ENCODE measurements at regions not wholly inside any gene's neighbourhood (a gene's known extent, or its start where the extent isn't known, plus 50 kb on each side); places are given as distances from the start of the nearest gene placed in this dataset.
"Not testable (repeated sequence)": the region's sequence is repeated elsewhere in the genome, so short reads cannot be mapped to it uniquely, and the experiment has no call there.

DNA sequence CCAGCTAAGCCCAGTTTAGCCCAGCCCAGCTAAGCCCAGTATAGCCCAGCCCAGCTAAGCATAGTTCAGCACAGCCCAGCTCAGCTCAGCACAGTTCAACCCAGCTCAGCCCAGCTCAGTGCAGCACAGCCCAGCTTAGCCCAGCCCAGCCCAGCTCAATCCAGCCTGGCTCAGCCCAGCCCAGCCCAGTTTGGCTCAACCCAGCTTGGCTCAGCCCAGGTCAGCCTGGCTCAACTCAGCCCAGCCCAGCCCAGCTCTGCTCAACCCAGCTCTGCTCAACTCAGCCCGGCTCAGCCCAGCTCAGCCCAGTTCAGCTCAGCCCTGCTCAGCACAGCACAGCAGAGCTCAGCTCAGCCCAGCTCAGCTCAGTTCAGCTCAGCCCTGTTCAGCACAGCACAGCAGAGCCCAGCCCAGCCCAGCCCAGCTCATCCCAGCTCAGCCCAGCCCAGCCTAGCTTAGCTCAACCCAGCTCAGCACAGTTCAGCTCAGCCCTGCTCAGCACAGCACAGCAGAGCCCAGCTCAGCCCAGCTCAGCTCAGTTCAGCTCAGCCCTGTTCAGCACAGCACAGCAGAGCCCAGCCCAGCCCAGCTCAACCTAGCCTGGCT is 330.9 kb downstream of the TMEM121 start:
- Histone ChIP-seq H3K27me3 (no peaks in the 10 kb centered on the region), H3K9me3 (no peaks in the 10 kb centered on the region), H3K36me3 (no peaks in the 10 kb centered on the region), H3K27ac (no peak overlapping the region), H3K4me1 (no peaks in the 10 kb centered on the region), H3K4me3 (no peak overlapping the region)
- DNase-seq (peak in 2 of 6 donors; percentile 56 to 59), FAIRE-seq (no peak), ATAC-seq (no peak)
- WGBS, 2 donors = 78 to 89% methylated on average over 1 of the region's 1 CpG
- TF ChIP-seq, protein P1, sequence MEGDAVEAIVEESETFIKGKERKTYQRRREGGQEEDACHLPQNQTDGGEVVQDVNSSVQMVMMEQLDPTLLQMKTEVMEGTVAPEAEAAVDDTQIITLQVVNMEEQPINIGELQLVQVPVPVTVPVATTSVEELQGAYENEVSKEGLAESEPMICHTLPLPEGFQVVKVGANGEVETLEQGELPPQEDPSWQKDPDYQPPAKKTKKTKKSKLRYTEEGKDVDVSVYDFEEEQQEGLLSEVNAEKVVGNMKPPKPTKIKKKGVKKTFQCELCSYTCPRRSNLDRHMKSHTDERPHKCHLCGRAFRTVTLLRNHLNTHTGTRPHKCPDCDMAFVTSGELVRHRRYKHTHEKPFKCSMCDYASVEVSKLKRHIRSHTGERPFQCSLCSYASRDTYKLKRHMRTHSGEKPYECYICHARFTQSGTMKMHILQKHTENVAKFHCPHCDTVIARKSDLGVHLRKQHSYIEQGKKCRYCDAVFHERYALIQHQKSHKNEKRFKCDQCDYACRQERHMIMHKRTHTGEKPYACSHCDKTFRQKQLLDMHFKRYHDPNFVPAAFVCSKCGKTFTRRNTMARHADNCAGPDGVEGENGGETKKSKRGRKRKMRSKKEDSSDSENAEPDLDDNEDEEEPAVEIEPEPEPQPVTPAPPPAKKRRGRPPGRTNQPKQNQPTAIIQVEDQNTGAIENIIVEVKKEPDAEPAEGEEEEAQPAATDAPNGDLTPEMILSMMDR (IDR thresholded peaks at IDR 0.05) = no peak
- intact Hi-C loops (cut with DNase I) = no loop called here

DNA sequence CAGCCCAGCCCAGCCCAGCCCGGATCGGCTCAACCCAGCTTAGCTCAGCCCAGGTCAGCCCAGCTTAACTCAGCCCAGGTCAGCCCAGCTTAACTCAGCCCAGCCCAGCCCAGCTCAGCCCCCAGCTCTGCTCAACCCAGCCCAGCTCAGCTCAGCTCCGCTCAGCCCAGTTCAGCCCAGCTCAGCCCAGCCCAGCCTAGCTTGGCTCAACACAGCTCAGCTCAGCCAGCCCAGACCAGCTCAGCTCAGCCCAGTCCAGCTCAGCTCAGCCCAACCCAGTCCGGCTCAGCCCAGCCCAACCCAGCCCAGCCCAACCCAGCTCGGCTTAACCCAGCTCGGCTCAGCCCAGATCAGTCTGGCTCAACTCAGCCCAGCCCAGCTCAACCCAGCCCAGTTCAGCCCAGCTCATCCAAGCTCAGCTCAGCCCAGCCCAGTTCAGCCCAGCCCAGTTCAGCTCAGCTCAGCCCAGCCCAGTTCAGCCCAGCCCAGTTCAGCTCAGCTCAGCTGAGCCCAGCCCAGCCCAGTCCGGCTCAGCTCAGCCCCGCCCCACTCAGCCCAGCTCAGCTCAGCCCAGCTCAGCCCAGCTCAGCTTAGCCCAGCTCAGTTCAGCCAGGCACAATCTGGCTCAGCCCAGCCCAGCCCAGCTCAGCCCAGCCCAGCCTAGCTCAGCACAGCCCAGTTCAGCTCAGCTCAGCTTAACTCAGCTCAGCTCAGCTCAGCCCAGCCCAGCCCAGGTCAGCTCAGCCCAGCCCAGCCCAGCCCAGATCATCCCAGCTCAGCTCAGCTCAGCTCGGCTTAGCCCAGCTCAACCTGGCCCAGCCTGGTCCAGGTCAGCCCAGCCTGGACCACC is 331.7 kb downstream of the TMEM121 start:
- FAIRE-seq (no peak), ATAC-seq (no peak), DNase-seq (peak in 5 of 6 donors; percentile 6 to 63 (median 13))
- 83 to 90% methylated on average over 8 to 9 of the region's 9 CpGs for WGBS, 2 donors
- Histone ChIP-seq H3K9me3 (no peaks in the 10 kb centered on the region), H3K4me1 (no peaks in the 10 kb centered on the region), H3K36me3 (no peaks in the 10 kb centered on the region), H3K27me3 (no peaks in the 10 kb centered on the region), H3K27ac (no peak overlapping the region), H3K4me3 (no peak overlapping the region)
- intact Hi-C loops (cut with DNase I) = no loop called here
- TF ChIP-seq, protein P1 (IDR thresholded peaks at IDR 0.05) = no peak

DNA sequence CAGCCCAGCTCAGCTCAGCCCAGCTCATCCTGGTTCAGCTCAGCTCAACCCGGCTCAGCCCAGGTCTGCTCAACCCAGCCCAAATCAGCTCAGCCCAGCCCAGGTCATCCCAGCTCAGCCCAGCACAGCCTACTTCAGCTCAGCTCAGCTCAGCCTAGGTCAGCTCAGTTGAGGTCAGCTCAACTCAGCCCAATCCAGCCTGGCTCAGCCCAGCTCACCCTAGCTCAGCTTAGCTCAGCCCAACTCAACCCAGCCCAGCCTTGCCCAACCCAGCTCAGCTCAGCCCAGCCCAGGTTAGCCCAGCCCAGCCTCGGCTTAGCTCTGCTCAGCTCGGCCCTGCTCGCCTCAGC is 332.3 kb downstream of the TMEM121 start:
- H3K36me3 ChIP-seq = no peaks in the 10 kb centered on the region
- no peaks in the 10 kb centered on the region for H3K4me1 ChIP-seq
- no peaks in the 10 kb centered on the region for H3K9me3 ChIP-seq
- 68 to 83% methylated on average over 2 to 4 of the region's 4 CpGs for WGBS, 2 donors
- no peak overlapping the region for H3K4me3 ChIP-seq
- ATAC-seq = no peak
- intact Hi-C loops (cut with DNase I) = no loop called here
- no peak for FAIRE-seq
- peak in 5 of 6 donors; percentile 4 to 54 (median 20) for DNase-seq
- no peaks in the 10 kb centered on the region for H3K27me3 ChIP-seq
- H3K27ac ChIP-seq = no peak overlapping the region
- TF ChIP-seq, protein P1 (IDR thresholded peaks at IDR 0.05) = no peak

DNA sequence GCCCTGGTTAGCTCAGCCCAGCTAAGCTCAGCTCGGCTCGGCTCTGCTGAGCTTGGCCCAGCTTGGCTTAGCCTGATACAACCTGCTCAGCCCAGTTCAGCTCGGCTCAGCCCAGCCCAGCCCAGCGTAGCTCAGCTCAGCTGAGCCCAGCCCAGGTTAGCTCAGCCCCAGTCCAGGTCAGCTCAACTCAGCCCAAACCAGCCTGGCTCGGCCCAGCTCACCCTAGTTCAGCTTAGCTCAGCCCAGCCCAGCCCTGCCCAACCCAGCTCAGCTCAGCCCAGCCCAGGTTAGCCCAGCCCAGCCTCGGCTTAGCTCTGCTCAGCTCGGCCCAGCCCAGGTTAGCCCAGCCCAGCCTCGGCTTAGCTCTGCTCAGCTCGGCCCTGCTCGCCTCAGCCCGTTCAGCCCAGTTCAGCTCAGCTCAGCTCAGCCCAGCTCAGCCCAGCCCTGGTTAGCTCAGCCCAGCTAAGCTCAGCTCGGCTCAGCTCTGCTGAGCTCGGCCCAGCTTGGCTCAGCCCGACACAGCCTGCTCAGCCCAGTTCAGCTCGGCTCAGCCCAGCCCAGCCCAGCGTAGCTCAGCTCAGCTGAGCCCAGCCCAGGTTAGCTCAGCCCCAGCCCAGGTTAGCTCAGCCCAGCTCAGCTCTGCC is 332.8 kb downstream of the TMEM121 start:
- 77 to 83% methylated on average over 13 to 16 of the region's 16 CpGs for WGBS, 2 donors
- H3K4me1 ChIP-seq; H3K9me3 ChIP-seq; H3K27ac ChIP-seq; H3K36me3 ChIP-seq; H3K4me3 ChIP-seq; FAIRE-seq; H3K27me3 ChIP-seq; ATAC-seq; intact Hi-C loops (cut with DNase I): not testable (repeated sequence)
- peak in 4 of 6 donors; percentile 2 to 55 (median 30) for DNase-seq

DNA sequence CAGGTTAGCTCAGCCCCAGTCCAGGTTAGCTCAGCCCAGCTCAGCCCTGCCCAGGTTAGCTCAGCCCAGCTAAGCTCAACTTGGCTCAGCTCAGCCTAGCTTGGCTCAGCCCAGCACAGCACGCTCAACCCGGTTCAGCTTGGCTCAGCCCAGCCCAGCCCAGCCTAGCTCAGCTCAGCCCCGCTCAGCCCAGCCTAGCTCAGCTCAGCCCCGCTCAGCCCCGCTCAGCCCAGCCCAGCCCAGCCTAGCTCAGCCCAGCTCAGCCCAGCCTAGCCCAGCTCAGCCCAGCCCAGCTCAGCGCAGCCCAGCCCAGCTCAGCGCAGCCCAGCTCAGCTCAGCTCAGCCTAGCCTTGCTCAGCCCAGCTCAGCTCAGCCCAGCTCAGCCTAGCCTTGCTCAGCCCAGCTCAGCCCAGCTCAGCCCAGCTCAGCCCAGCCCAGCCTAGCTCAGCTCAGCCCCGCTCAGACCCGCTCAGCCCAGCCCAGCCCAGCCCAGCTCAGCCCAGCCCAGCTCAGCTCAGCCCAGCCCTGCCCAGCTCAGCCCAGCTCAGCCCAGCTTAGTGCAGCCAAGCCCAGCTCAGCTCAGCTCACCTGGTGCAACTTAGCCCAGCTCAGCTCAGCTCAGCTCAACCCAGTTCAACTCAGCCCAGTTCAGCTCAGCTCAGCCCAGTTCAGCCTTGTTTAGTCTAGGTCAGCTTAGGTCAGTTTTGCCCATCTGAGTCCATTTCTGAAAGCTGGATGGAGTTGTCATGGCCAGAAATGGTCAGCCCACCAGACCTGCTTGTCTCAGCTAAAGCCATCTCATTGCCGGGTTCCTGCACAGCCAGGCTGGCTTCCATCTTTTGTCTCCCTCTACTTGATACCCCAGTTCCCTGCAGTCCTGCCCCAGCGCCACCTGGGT is 333.6 kb downstream of the TMEM121 start:
- Histone ChIP-seq H3K36me3 (no peaks in the 10 kb centered on the region), H3K27me3 (no peaks in the 10 kb centered on the region), H3K9me3 (no peaks in the 10 kb centered on the region), H3K4me1 (no peaks in the 10 kb centered on the region), H3K4me3 (no peak overlapping the region), H3K27ac (no peak overlapping the region)
- WGBS, 2 donors = 89 to 91% methylated on average over 11 of the region's 11 CpGs
- DNase-seq (peak in 5 of 6 donors; percentile 4 to 67 (median 12)), FAIRE-seq (no peak), ATAC-seq (peak in 1 of 4 donors; percentile 18)
- intact Hi-C loops (cut with DNase I) = no loop called here
- TF ChIP-seq, protein P1 (IDR thresholded peaks at IDR 0.05) = no peak
